ENCODE measurements at regions not wholly inside any gene's neighbourhood (a gene's known extent, or its start where the extent isn't known, plus 50 kb on each side); places are given as distances from the start of the nearest gene placed in this dataset.

- TF ChIP-seq ZNF503 (CRISPR knock-in tag; IDR thresholded peaks at IDR 0.05) (no peak), AKAP8 (CRISPR knock-in tag; IDR thresholded peaks at IDR 0.05) (no peak), ZNF552 (CRISPR knock-in tag; IDR thresholded peaks at IDR 0.05; ENCODE audit: borderline replicate concordance) (no peak), ZNF354B (CRISPR knock-in tag; IDR thresholded peaks at IDR 0.05) (no peak), E2F2 (CRISPR knock-in tag; IDR thresholded peaks at IDR 0.05; ENCODE audit: borderline replicate concordance) (no peak), USF2 (IDR thresholded peaks at IDR 0.05; ENCODE audit: low read depth, low read length) (no peak), USF2 (CRISPR knock-in tag; IDR thresholded peaks at IDR 0.05; ENCODE audit: borderline replicate concordance) (no peak), CSRNP1 (CRISPR knock-in tag; IDR thresholded peaks at IDR 0.05) (no peak), AKNA (CRISPR knock-in tag; IDR thresholded peaks at IDR 0.05; ENCODE audit: borderline replicate concordance) (no peak), MBD4 (IDR thresholded peaks at IDR 0.05; ENCODE audit: borderline replicate concordance, low read length) (no peak), REST (IDR thresholded peaks at IDR 0.05; ENCODE audit: borderline replicate concordance in 1 of 2, low read depth in 1 of 2, low read length in 2 of 2) (no peak)
These were observed 265.2 kb downstream of the CCDC85A start (continued) for GRCh38 chr2:56449002-56449431.
